Testis (tissue), 2 donors: ENCODE measurements at regions not wholly inside any gene's neighbourhood (a gene's known extent, or its start where the extent isn't known, plus 50 kb on each side); places are given as distances from the start of the nearest gene placed in this dataset.

Experiments used
- DNase-seq: peaks from one replicate; pipeline ENCODE4 v3.0.0-alpha.2; 2019
- H3K27ac ChIP-seq, 2 donors: fragments of 200-600 bp; sonication (generic); one replicate each; pipeline ENCODE4 v1.5.1; 2019
- H3K27me3 ChIP-seq: fragments of 200-600 bp; sonication (generic); one replicate; pipeline ENCODE4 v1.5.1; 2019
- H3K36me3 ChIP-seq: fragments of 200-600 bp; sonication (generic); one replicate; pipeline ENCODE4 v1.5.1; 2017; ENCODE audit warnings: low read depth; ENCODE audit errors: missing control alignments
- H3K4me1 ChIP-seq: fragments of 200-600 bp; sonication (generic); one replicate; pipeline ENCODE4 v1.5.1; 2019
- H3K4me3 ChIP-seq, 2 donors: fragments of 200-600 bp; sonication (generic); one replicate each; pipeline ENCODE4 v1.5.1; 2017 to 2019
- H3K9me3 ChIP-seq: fragments of 200-600 bp; sonication (generic); one replicate; pipeline ENCODE4 v1.5.1; 2017
- POLR2A ChIP-seq: fragments of 450-650 bp; IDR thresholded peaks from one replicate; pipeline ENCODE4 v1.6.1; 2017; ENCODE audit warnings: antibody characterized with exemption, mild to moderate bottlenecking, moderate library complexity
- WGBS, 2 donors: methylation state at CpG; one replicate each; pipeline ENCODE4 v1.1.5; 2018; 5-methylcytosine and 5-hydroxymethylcytosine counted together
- intact Hi-C: fragments of 100-400 bp; cut with DNase I; formaldehyde crosslinking; loops from one replicate; pipeline ENCODE4 v1.15.1; 2023; ENCODE audit warnings: low total_unique reads
- TF ChIP-seq, protein P1 (sequence below), 3 experiments: fragments of 450-650 bp in 2 of 3; fragments of 200-600 bp in 1 of 3; sonication (generic) in 1 of 3; IDR thresholded peaks; one replicate each; pipeline ENCODE4 v1.5.1; 2016 to 2019; ENCODE audit warnings: antibody characterized with exemption in 3 of 3, mild to moderate bottlenecking in 2 of 3, moderate library complexity in 1 of 3

DNA sequence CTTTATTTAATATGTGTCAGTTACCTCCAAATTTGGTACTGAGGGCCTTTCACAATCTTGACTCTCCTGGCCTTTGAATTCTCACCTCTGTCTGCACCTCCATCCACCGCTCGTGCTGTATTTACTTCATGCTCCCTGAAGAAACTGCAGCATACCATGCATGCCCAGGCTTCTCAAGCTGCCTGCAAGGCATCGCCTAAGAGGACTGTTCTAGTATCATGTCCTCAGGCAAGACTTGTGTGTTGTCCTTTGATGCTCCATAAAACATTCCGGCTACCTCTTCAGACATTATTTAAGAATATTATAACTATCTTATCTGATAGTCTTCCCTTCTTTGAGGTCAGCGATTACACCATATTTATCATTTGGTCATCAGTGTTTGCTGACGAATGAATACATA lies 682.5 kb downstream of the NR2F2 start:
- Histone ChIP-seq H3K9me3 (no peaks in the 10 kb centered on the region), H3K4me1 (no peaks in the 10 kb centered on the region), H3K36me3 (no peaks in the 10 kb centered on the region), H3K27ac (no peak overlapping the region), H3K27me3 (no peaks in the 10 kb centered on the region), H3K4me3 (no peak overlapping the region)
- DNase-seq, result no peak
- 86 to 88% methylated on average over 6 of the region's 6 CpGs for WGBS, 2 donors
- TF ChIP-seq, protein P1, sequence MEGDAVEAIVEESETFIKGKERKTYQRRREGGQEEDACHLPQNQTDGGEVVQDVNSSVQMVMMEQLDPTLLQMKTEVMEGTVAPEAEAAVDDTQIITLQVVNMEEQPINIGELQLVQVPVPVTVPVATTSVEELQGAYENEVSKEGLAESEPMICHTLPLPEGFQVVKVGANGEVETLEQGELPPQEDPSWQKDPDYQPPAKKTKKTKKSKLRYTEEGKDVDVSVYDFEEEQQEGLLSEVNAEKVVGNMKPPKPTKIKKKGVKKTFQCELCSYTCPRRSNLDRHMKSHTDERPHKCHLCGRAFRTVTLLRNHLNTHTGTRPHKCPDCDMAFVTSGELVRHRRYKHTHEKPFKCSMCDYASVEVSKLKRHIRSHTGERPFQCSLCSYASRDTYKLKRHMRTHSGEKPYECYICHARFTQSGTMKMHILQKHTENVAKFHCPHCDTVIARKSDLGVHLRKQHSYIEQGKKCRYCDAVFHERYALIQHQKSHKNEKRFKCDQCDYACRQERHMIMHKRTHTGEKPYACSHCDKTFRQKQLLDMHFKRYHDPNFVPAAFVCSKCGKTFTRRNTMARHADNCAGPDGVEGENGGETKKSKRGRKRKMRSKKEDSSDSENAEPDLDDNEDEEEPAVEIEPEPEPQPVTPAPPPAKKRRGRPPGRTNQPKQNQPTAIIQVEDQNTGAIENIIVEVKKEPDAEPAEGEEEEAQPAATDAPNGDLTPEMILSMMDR (IDR thresholded peaks at IDR 0.05), result no peak
- TF ChIP-seq POLR2A, result no peak
- intact Hi-C loops, result no loop called here

DNA sequence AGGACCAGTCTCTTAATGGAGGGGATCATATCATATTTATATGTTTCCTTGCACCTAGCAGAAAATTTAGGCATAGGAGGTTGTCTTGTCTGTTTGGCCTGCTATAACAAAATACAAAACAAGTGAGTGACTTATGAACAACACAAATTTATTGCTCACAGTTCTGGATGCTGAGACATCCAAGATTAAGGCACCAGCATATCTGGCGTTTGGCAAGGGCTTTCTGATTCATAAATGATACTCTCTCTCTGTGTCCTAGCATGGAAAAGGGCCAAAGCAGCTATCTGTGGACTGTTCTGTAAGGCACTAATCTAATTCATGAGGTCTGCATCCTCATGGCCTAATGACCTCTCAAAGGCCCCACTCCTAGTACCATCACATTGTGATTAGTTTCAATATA lies 683.0 kb downstream of the NR2F2 start:
- WGBS, 2 donors, result 89 to 90% methylated on average over 1 of the region's 1 CpG
- TF ChIP-seq, protein P1 (IDR thresholded peaks at IDR 0.05), result no peak
- no peak for TF ChIP-seq POLR2A

DNA sequence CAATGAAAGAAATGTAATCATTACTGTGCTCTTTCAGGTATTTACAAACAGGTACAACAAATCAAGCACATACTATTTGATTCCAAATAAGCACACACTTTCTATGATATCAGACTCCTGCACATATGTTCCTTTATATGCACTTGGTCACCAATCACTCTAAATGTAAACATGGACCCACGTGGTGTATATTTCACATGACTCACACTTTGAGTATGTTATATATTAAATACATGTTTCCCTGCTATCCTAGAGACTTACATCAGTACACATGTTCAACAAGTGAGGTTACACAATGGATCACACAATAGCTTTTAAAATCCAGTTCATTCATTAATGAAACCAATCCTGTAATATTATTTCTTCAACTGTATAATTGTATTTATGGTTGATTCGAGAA lies 683.5 kb downstream of the NR2F2 start:
- H3K36me3 ChIP-seq, result no peaks in the 10 kb centered on the region
- intact Hi-C loops, result no loop called here
- H3K27me3 ChIP-seq, result no peaks in the 10 kb centered on the region
- H3K9me3 ChIP-seq, result no peaks in the 10 kb centered on the region
- no peak for DNase-seq
- H3K4me1 ChIP-seq, result no peaks in the 10 kb centered on the region
- no peak overlapping the region for H3K27ac ChIP-seq
- TF ChIP-seq, protein P1 (IDR thresholded peaks at IDR 0.05), result no peak
- no peak for TF ChIP-seq POLR2A
- H3K4me3 ChIP-seq, result no peak overlapping the region
- 63 to 83% methylated on average over 2 of the region's 2 CpGs for WGBS, 2 donors

More for the DNA sequence above, 683.0 kb downstream of the NR2F2 start:
- no peaks in the 10 kb centered on the region for H3K36me3 ChIP-seq
- no peaks in the 10 kb centered on the region for H3K27me3 ChIP-seq
- H3K27ac ChIP-seq, result no peak overlapping the region
- intact Hi-C loops, result no loop called here
- no peaks in the 10 kb centered on the region for H3K4me1 ChIP-seq
- H3K9me3 ChIP-seq, result no peaks in the 10 kb centered on the region
- no peak overlapping the region for H3K4me3 ChIP-seq
- DNase-seq, result no peak

DNA sequence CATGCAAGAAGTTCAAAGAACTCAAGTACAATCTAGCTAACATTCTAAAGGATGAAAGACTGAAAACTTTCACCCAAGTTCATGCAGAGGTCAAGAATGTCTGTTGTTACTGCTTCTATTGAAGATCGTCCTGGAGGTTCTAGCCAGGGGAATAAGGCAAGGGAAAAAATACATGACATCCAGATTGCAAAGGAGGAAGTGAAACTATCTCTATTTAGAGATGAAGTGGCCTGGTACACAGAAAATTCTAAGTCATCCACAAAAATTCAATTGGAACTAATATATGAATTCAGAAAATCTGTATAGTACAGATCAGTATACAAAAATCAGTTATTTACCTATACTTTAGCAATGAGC lies 693.0 kb downstream of the NR2F2 start:
- H3K27me3 ChIP-seq, result no peaks in the 10 kb centered on the region
- H3K27ac ChIP-seq, result no peak overlapping the region
- TF ChIP-seq, protein P1 (IDR thresholded peaks at IDR 0.05), result no peak
- intact Hi-C loops, result no loop called here
- H3K4me3 ChIP-seq, result no peak overlapping the region
- no peaks in the 10 kb centered on the region for H3K36me3 ChIP-seq
- no peaks in the 10 kb centered on the region for H3K9me3 ChIP-seq
- DNase-seq, result no peak
- H3K4me1 ChIP-seq, result no peaks in the 10 kb centered on the region
- 29 to 55% methylated on average over 1 of the region's 1 CpG for WGBS, 2 donors

DNA sequence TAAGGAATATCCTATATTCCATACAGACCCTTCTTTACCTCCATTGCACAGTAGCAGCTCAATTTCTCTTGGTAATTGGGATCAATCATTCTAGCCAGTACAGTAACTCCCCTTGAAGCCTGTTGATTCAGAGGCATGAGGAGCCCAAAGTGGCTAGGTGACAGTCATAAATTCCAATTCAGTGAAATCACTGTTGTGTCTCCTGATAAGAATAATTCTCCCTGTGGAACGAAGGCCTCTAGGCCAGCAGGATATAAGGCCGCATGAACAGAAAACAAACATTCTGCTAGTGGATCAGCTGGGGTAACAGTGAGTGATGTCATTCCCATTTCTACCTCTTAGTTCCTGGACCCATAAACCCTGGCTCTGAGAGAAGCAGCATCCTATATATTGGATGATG lies 696.3 kb downstream of the NR2F2 start:
- H3K4me3 ChIP-seq, result no peak overlapping the region
- no peak for DNase-seq
- no peak overlapping the region for H3K27ac ChIP-seq
- no peaks in the 10 kb centered on the region for H3K27me3 ChIP-seq
- H3K9me3 ChIP-seq, result no peaks in the 10 kb centered on the region
- H3K4me1 ChIP-seq, result no peaks in the 10 kb centered on the region
- intact Hi-C loops, result no loop called here
- H3K36me3 ChIP-seq, result no peaks in the 10 kb centered on the region
- 71% methylated on average over 2 of the region's 2 CpGs for whole genome bisulfite sequencing, 2 donors
- TF ChIP-seq POLR2A, result no peak
- TF ChIP-seq, protein P1 (IDR thresholded peaks at IDR 0.05), result no peak
